ENCODE measurements at regions not wholly inside any gene's neighbourhood (a gene's known extent, or its start where the extent isn't known, plus 50 kb on each side); places are given as distances from the start of the nearest gene placed in this dataset.

DNA sequence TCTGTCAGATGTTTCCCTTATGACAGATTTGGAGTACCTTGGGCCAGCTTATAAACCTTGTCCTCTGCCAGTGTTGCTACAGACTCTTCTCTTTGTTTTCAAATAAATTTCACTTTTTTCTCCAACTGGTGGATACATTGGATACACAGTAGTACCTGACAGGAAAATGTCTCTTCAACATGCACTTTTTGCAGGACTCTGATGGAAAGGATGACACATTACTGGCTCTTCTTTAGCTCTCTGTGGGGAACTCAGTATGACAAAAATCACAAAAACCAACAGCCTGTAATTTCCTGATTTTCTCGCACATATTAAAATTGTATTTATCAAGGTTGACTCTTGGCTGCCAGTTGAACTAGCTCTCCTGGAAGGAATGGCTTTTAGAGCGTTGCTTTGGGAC is 61.3 kb upstream of the GIMD1 start:
- TF ChIP-seq POLR2A (IDR thresholded peaks at IDR 0.05; ENCODE audit: low read length) (no peak), GATA1 (IDR thresholded peaks at IDR 0.05; ENCODE audit: low read depth, low read length) (no peak)
